C4-2B (cell line): ENCODE measurements at regions not wholly inside any gene's neighbourhood (a gene's known extent, or its start where the extent isn't known, plus 50 kb on each side); places are given as distances from the start of the nearest gene placed in this dataset.

ENCODE experiments used
- H3K27ac ChIP-seq: fragments of 450-650 bp; 2 replicates; pipeline ENCODE4 v1.5.1; 2017
- CTCF ChIP-seq: fragments of 450-650 bp; conservative IDR thresholded peaks from 2 replicates; pipeline ENCODE4 v1.5.1; 2017; ENCODE audit warnings: mild to moderate bottlenecking
- ZFX ChIP-seq: fragments of 450-650 bp; IDR thresholded peaks from 2 replicates; pipeline ENCODE4 v1.6.1; 2017

- H3K27ac ChIP-seq: peak overlapping the region; percentile 93
These were observed 445.3 kb downstream of the RPS24 start for GRCh38 chr10:78478919-78479318.

GRCh38 chr10:78479467-78479866, 445.8 kb downstream of the RPS24 start:
- TF ChIP-seq CTCF (no peak), ZFX (no peak)
- H3K27ac ChIP-seq: peak overlapping the region; percentile 93

More at GRCh38 chr10:78478919-78479318, 445.3 kb downstream of the RPS24 start:
- TF ChIP-seq CTCF: no peak
- no peak for TF ChIP-seq ZFX

- TF ChIP-seq ZFX (no peak), CTCF (no peak)
- no peak overlapping the region for H3K27ac ChIP-seq
These were observed 448.2 kb downstream of the RPS24 start for GRCh38 chr10:78481842-78482241.

- TF ChIP-seq CTCF: no peak
- peak overlapping the region; percentile 99 for H3K27ac ChIP-seq
These were observed 450.0 kb downstream of the RPS24 start for GRCh38 chr10:78483641-78484040.

GRCh38 chr10:78489034-78489433, 455.4 kb downstream of the RPS24 start:
- H3K27ac ChIP-seq: peak overlapping the region; percentile 68
- no peak for TF ChIP-seq ZFX

- no peak for TF ChIP-seq ZFX
- no peak for TF ChIP-seq CTCF
- H3K27ac ChIP-seq: peak overlapping the region; percentile 5; the same call in 1 of the 2 replicates
These were observed 458.1 kb downstream of the RPS24 start for GRCh38 chr10:78491812-78492211.

GRCh38 chr10:78492424-78492823, 458.8 kb downstream of the RPS24 start:
- H3K27ac ChIP-seq: no peak overlapping the region
- TF ChIP-seq ZFX: no peak
- no peak for TF ChIP-seq CTCF

GRCh38 chr10:78494179-78494578, 460.5 kb downstream of the RPS24 start:
- no peak overlapping the region for H3K27ac ChIP-seq
- TF ChIP-seq ZFX: no peak
- no peak for TF ChIP-seq CTCF
